GM12878 (cell line): ENCODE measurements at regions not wholly inside any gene's neighbourhood (a gene's known extent, or its start where the extent isn't known, plus 50 kb on each side); places are given as distances from the start of the nearest gene placed in this dataset.
A peak's percentile ranks its signal among the peaks of the same experiment; 100 is the strongest.

Experiments
- BCL11A ChIP-seq: IDR thresholded peaks from 2 replicates; pipeline ENCODE4 v1.6.1; 2011; ENCODE audit warnings: low read depth, low read length
- CREM ChIP-seq: IDR thresholded peaks from 2 replicates; pipeline ENCODE4 v1.6.1; 2014; ENCODE audit warnings: antibody characterized with exemption, low read depth
- EED ChIP-seq: sonication (generic); IDR thresholded peaks from 2 replicates; pipeline ENCODE4 v1.6.1; 2016; ENCODE audit warnings: antibody characterized with exemption, low read depth
- GATAD2B ChIP-seq: fragments of 450-650 bp; conservative IDR thresholded peaks from 2 replicates; pipeline ENCODE4 v1.6.1; 2017; ENCODE audit warnings: low read depth, mild to moderate bottlenecking, moderate library complexity
- JUNB ChIP-seq: IDR thresholded peaks from 2 replicates; pipeline ENCODE4 v1.6.1; 2016; ENCODE audit warnings: antibody characterized with exemption, mild to moderate bottlenecking
- MTA2 ChIP-seq: fragments of 450-650 bp; IDR thresholded peaks from 2 replicates; pipeline ENCODE4 v1.6.1; 2016; ENCODE audit warnings: low read depth, mild to moderate bottlenecking, moderate library complexity
- NR2C2 ChIP-seq: IDR thresholded peaks from 2 replicates; pipeline ENCODE4 v1.6.1; 2011; ENCODE audit warnings: borderline replicate concordance, low read depth; ENCODE audit not compliant: control insufficient read depth, insufficient read length
- PAX5 ChIP-seq: IDR thresholded peaks from 2 replicates; pipeline ENCODE4 v1.6.1; 2011; ENCODE audit warnings: low read depth, low read length, borderline replicate concordance
- POU2F2 ChIP-seq: IDR thresholded peaks from 3 replicates; pipeline ENCODE4 v1.6.1; 2011; ENCODE audit warnings: low read depth, mild to moderate bottlenecking, low read length, borderline replicate concordance
- TF ChIP-seq, protein P1 (sequence below): fragments of 450-650 bp; IDR thresholded peaks from 2 replicates; pipeline ENCODE4 v1.6.1; 2018; ENCODE audit warnings: borderline replicate concordance, mild to moderate bottlenecking; ENCODE audit not compliant: partially characterized antibody
- TF ChIP-seq, protein P2 (sequence below): fragments of 150-350 bp; IDR thresholded peaks from 2 replicates; pipeline ENCODE4 v1.6.1; 2016; ENCODE audit warnings: low read depth, low read length
- TF ChIP-seq, protein P3 (sequence below): IDR thresholded peaks from 2 replicates; pipeline ENCODE4 v1.6.1; 2011; ENCODE audit warnings: mild to moderate bottlenecking, low read depth, low read length, moderate library complexity; ENCODE audit not compliant: insufficient replicate concordance
- TF ChIP-seq, protein P4 (sequence below): IDR thresholded peaks from 2 replicates; pipeline ENCODE4 v1.6.1; 2011; ENCODE audit warnings: borderline replicate concordance, low read depth, mild to moderate bottlenecking, moderate library complexity, low read length; ENCODE audit not compliant: insufficient read depth, poor library complexity, severe bottlenecking
- TF ChIP-seq, protein P5 (sequence below): fragments of 450-650 bp; IDR thresholded peaks from 2 replicates; pipeline ENCODE4 v1.6.1; 2017; ENCODE audit warnings: antibody characterized with exemption, mild to moderate bottlenecking, moderate library complexity
- TF ChIP-seq, protein P6 (sequence below): IDR thresholded peaks from 2 replicates; pipeline ENCODE4 v1.6.1; 2012; ENCODE audit warnings: low read length, inconsistent platforms

DNA sequence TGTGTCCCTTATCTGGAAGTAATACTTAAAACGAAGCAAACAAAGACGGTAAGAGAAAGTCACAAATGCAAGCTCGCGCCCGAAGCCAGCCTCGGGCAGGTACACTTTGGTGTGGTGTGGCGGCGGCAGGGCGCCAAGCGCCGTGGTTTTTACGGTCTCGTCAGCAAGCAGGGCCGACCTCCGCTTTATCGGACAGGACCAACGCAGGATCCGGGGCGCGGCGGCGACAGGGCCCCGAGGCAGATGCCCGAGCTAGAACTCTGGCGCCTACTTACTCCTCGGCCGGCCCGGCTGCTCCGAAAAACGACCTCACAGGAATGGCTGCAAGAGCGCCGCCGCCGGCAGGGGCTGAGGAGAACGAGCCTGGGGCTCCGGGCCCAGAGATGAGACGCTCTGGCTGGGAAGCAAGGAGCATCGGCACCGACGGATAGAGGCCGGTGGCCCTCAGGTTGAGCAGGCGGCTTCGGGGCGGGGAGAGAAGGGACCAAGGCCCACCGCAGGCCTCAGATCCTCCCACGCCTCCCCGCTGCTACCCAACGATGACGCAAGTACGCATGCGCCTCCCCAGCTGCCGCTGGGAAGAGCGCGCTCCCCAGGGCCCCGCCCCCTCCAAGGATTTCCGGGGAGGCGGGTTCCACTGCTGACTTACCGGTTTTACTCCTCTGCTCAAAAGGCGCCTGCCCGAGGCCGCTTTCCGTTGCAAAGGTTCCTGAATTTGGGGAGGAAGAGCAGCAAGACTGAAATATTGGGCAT lies 60.6 kb downstream of the FAM217A start (continued):
- TF ChIP-seq CREM (peak; percentile 19; the same call in 1 of the 2 replicates), NR2C2 (no peak), GATAD2B (peak; percentile 68; the same call in 1 of the 2 replicates), POU2F2 (peak; percentile 69; the same call in 1 of the 3 replicates), BCL11A (0 out of 2 replicates have a peak, but pooled peaks have one; percentile 15), EED (no peak), MTA2 (0 out of 2 replicates have a peak, but pooled peaks have one; percentile 11), JUNB (no peak), PAX5 (peak; percentile 51; the same call in 1 of the 2 replicates)
- TF ChIP-seq, protein P1, sequence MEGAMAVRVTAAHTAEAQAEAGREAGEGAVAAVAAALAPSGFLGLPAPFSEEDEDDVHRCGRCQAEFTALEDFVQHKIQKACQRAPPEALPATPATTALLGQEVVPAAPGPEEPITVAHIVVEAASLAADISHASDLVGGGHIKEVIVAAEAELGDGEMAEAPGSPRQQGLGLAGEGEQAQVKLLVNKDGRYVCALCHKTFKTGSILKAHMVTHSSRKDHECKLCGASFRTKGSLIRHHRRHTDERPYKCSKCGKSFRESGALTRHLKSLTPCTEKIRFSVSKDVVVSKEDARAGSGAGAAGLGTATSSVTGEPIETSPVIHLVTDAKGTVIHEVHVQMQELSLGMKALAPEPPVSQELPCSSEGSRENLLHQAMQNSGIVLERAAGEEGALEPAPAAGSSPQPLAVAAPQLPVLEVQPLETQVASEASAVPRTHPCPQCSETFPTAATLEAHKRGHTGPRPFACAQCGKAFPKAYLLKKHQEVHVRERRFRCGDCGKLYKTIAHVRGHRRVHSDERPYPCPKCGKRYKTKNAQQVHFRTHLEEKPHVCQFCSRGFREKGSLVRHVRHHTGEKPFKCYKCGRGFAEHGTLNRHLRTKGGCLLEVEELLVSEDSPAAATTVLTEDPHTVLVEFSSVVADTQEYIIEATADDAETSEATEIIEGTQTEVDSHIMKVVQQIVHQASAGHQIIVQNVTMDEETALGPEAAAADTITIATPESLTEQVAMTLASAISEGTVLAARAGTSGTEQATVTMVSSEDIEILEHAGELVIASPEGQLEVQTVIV: peak; percentile 46
- TF ChIP-seq, protein P2, sequence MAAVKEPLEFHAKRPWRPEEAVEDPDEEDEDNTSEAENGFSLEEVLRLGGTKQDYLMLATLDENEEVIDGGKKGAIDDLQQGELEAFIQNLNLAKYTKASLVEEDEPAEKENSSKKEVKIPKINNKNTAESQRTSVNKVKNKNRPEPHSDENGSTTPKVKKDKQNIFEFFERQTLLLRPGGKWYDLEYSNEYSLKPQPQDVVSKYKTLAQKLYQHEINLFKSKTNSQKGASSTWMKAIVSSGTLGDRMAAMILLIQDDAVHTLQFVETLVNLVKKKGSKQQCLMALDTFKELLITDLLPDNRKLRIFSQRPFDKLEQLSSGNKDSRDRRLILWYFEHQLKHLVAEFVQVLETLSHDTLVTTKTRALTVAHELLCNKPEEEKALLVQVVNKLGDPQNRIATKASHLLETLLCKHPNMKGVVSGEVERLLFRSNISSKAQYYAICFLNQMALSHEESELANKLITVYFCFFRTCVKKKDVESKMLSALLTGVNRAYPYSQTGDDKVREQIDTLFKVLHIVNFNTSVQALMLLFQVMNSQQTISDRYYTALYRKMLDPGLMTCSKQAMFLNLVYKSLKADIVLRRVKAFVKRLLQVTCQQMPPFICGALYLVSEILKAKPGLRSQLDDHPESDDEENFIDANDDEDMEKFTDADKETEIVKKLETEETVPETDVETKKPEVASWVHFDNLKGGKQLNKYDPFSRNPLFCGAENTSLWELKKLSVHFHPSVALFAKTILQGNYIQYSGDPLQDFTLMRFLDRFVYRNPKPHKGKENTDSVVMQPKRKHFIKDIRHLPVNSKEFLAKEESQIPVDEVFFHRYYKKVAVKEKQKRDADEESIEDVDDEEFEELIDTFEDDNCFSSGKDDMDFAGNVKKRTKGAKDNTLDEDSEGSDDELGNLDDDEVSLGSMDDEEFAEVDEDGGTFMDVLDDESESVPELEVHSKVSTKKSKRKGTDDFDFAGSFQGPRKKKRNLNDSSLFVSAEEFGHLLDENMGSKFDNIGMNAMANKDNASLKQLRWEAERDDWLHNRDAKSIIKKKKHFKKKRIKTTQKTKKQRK: no peak
- TF ChIP-seq, protein P3, sequence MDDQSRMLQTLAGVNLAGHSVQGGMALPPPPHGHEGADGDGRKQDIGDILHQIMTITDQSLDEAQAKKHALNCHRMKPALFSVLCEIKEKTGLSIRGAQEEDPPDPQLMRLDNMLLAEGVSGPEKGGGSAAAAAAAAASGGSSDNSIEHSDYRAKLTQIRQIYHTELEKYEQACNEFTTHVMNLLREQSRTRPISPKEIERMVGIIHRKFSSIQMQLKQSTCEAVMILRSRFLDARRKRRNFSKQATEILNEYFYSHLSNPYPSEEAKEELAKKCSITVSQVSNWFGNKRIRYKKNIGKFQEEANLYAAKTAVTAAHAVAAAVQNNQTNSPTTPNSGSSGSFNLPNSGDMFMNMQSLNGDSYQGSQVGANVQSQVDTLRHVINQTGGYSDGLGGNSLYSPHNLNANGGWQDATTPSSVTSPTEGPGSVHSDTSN: no peak
- TF ChIP-seq, protein P4, sequence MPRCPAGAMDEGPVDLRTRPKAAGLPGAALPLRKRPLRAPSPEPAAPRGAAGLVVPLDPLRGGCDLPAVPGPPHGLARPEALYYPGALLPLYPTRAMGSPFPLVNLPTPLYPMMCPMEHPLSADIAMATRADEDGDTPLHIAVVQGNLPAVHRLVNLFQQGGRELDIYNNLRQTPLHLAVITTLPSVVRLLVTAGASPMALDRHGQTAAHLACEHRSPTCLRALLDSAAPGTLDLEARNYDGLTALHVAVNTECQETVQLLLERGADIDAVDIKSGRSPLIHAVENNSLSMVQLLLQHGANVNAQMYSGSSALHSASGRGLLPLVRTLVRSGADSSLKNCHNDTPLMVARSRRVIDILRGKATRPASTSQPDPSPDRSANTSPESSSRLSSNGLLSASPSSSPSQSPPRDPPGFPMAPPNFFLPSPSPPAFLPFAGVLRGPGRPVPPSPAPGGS: no peak
- TF ChIP-seq, protein P5, sequence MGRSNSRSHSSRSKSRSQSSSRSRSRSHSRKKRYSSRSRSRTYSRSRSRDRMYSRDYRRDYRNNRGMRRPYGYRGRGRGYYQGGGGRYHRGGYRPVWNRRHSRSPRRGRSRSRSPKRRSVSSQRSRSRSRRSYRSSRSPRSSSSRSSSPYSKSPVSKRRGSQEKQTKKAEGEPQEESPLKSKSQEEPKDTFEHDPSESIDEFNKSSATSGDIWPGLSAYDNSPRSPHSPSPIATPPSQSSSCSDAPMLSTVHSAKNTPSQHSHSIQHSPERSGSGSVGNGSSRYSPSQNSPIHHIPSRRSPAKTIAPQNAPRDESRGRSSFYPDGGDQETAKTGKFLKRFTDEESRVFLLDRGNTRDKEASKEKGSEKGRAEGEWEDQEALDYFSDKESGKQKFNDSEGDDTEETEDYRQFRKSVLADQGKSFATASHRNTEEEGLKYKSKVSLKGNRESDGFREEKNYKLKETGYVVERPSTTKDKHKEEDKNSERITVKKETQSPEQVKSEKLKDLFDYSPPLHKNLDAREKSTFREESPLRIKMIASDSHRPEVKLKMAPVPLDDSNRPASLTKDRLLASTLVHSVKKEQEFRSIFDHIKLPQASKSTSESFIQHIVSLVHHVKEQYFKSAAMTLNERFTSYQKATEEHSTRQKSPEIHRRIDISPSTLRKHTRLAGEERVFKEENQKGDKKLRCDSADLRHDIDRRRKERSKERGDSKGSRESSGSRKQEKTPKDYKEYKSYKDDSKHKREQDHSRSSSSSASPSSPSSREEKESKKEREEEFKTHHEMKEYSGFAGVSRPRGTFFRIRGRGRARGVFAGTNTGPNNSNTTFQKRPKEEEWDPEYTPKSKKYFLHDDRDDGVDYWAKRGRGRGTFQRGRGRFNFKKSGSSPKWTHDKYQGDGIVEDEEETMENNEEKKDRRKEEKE: no peak
- TF ChIP-seq, protein P6, sequence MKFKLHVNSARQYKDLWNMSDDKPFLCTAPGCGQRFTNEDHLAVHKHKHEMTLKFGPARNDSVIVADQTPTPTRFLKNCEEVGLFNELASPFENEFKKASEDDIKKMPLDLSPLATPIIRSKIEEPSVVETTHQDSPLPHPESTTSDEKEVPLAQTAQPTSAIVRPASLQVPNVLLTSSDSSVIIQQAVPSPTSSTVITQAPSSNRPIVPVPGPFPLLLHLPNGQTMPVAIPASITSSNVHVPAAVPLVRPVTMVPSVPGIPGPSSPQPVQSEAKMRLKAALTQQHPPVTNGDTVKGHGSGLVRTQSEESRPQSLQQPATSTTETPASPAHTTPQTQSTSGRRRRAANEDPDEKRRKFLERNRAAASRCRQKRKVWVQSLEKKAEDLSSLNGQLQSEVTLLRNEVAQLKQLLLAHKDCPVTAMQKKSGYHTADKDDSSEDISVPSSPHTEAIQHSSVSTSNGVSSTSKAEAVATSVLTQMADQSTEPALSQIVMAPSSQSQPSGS: no peak
- TF ChIP-seq, all 136 proteins: peak for 44
